UCSD-AML1 (cell line): ENCODE measurements at regions not wholly inside any gene's neighbourhood (a gene's known extent, or its start where the extent isn't known, plus 50 kb on each side); places are given as distances from the start of the nearest gene placed in this dataset.

ENCODE experiments used
- DNase-seq: peaks from one replicate; lab custom pipeline; 2025; ENCODE audit not compliant: unreplicated experiment; lab: John Stamatoyannopoulos, UW

GRCh38 chr2:106941372-106941993, 55.5 kb upstream of the ST6GAL2 start:
- DNase-seq: no peak

- no peak for DNase-seq
These were observed 57.7 kb upstream of the ST6GAL2 start for GRCh38 chr2:106943468-106944200.

GRCh38 chr2:106944215-106944614, 58.2 kb upstream of the ST6GAL2 start:
- DNase-seq: no peak

GRCh38 chr2:106948540-106948939, 62.6 kb upstream of the ST6GAL2 start:
- no peak for DNase-seq

GRCh38 chr2:106953236-106953635, 67.3 kb upstream of the ST6GAL2 start:
- no peak for DNase-seq

GRCh38 chr2:106953779-106954178, 67.8 kb upstream of the ST6GAL2 start:
- no peak for DNase-seq

GRCh38 chr2:106954304-106954703, 68.3 kb upstream of the ST6GAL2 start:
- DNase-seq: no peak

- DNase-seq: no peak
These were observed 70.4 kb upstream of the ST6GAL2 start for GRCh38 chr2:106956416-106956815.

- no peak for DNase-seq
These were observed 70.9 kb upstream of the ST6GAL2 start for GRCh38 chr2:106956879-106957278.

GRCh38 chr2:106959975-106960682, 74.2 kb upstream of the ST6GAL2 start:
- no peak for DNase-seq

- no peak for DNase-seq
These were observed 74.8 kb upstream of the ST6GAL2 start for GRCh38 chr2:106960683-106961161.

- no peak for DNase-seq
These were observed 75.4 kb upstream of the ST6GAL2 start for GRCh38 chr2:106961328-106961727.

GRCh38 chr2:106963156-106963555, 77.2 kb upstream of the ST6GAL2 start:
- no peak for DNase-seq

GRCh38 chr2:106963893-106964292, 77.9 kb upstream of the ST6GAL2 start:
- no peak for DNase-seq

- no peak for DNase-seq
These were observed 79.6 kb upstream of the ST6GAL2 start for GRCh38 chr2:106965611-106966010.

- DNase-seq: no peak
These were observed 83.8 kb upstream of the ST6GAL2 start for GRCh38 chr2:106969777-106970176.

GRCh38 chr2:106970471-106971261, 84.7 kb upstream of the ST6GAL2 start:
- no peak for DNase-seq

GRCh38 chr2:106972782-106973181, 86.8 kb upstream of the ST6GAL2 start:
- no peak for DNase-seq

GRCh38 chr2:106974891-106975290, 88.9 kb upstream of the ST6GAL2 start:
- no peak for DNase-seq

GRCh38 chr2:106975641-106976040, 89.7 kb upstream of the ST6GAL2 start:
- DNase-seq: no peak

- no peak for DNase-seq
These were observed 90.6 kb upstream of the ST6GAL2 start for GRCh38 chr2:106976548-106976947.
